HG03280 (cell line): ENCODE measurements at regions not wholly inside any gene's neighbourhood (a gene's known extent, or its start where the extent isn't known, plus 50 kb on each side); places are given as distances from the start of the nearest gene placed in this dataset.

Experiments used
- ATAC-seq: cut with Tn5 transposase; IDR thresholded peaks from one replicate; pipeline ENCODE4 v1.9.1; 2021; ENCODE audit warnings: mild to moderate bottlenecking, moderate library complexity; ENCODE audit not compliant: unreplicated experiment

- no peak for ATAC-seq
Observed at GRCh38 chr17:33352526-33352925, 59.4 kb upstream of the ASIC2 start.

GRCh38 chr17:33356266-33356665 is 63.2 kb upstream of the ASIC2 start:
- no peak for ATAC-seq

GRCh38 chr17:33363475-33363874 is 70.4 kb upstream of the ASIC2 start:
- no peak for ATAC-seq

GRCh38 chr17:33366960-33367359 is 73.9 kb upstream of the ASIC2 start:
- no peak for ATAC-seq

- ATAC-seq, result no peak
Observed at GRCh38 chr17:33369149-33369548, 76.1 kb upstream of the ASIC2 start.

- ATAC-seq, result no peak
Observed at GRCh38 chr17:33369876-33370275, 76.8 kb upstream of the ASIC2 start.

GRCh38 chr17:33370401-33370800 is 77.3 kb upstream of the ASIC2 start:
- no peak for ATAC-seq

GRCh38 chr17:33371377-33371776 is 78.3 kb upstream of the ASIC2 start:
- no peak for ATAC-seq

GRCh38 chr17:33373273-33373672 is 80.2 kb upstream of the ASIC2 start:
- ATAC-seq, result no peak

GRCh38 chr17:33375103-33375502 is 82.0 kb upstream of the ASIC2 start:
- ATAC-seq, result no peak

- no peak for ATAC-seq
Observed at GRCh38 chr17:33375783-33376182, 82.7 kb upstream of the ASIC2 start.

GRCh38 chr17:33377837-33378595 is 84.9 kb upstream of the ASIC2 start:
- no peak for ATAC-seq

GRCh38 chr17:33381201-33381600 is 88.1 kb upstream of the ASIC2 start:
- no peak for ATAC-seq

- no peak for ATAC-seq
Observed at GRCh38 chr17:33383488-33384023, 90.5 kb upstream of the ASIC2 start.

- no peak for ATAC-seq
Observed at GRCh38 chr17:33385133-33385532, 92.0 kb upstream of the ASIC2 start.

GRCh38 chr17:33385713-33386112 is 92.6 kb upstream of the ASIC2 start:
- no peak for ATAC-seq

- ATAC-seq, result no peak
Observed at GRCh38 chr17:33387406-33387805, 94.3 kb upstream of the ASIC2 start.

GRCh38 chr17:33389504-33390135 is 96.5 kb upstream of the ASIC2 start:
- ATAC-seq, result no peak

- ATAC-seq, result no peak
Observed at GRCh38 chr17:33390479-33391176, 97.5 kb upstream of the ASIC2 start.

- ATAC-seq, result no peak
Observed at GRCh38 chr17:33396818-33397217, 103.7 kb upstream of the ASIC2 start.

GRCh38 chr17:33398386-33398785 is 105.3 kb upstream of the ASIC2 start:
- no peak for ATAC-seq

GRCh38 chr17:33401249-33401648 is 108.2 kb upstream of the ASIC2 start:
- ATAC-seq, result no peak
